Stomach (tissue), 8 donors: ENCODE measurements at regions not wholly inside any gene's neighbourhood (a gene's known extent, or its start where the extent isn't known, plus 50 kb on each side); places are given as distances from the start of the nearest gene placed in this dataset.
"Not testable (repeated sequence)": the region's sequence is repeated elsewhere in the genome, so short reads cannot be mapped to it uniquely, and the experiment has no call there.

Experiments used
- DNase-seq, 2 donors: peaks; one replicate each; pipeline versions ENCODE4 v3.0.0 to v3.0.0-alpha.2; 2013 to 2019
- H3K27ac ChIP-seq, 5 donors: fragments of 200-600 bp in 4 of 5; sonication (generic) in 4 of 5; one replicate each; pipeline ENCODE4 v1.5.1; 2013 to 2019; ENCODE audit warnings: mild to moderate bottlenecking in 1 of 5, moderate library complexity in 1 of 5
- H3K27me3 ChIP-seq, 3 donors: fragments of 200-600 bp; sonication (generic); one replicate each; pipeline ENCODE4 v1.5.1; 2017 to 2019; ENCODE audit warnings: mixed run types in 1 of 3
- H3K36me3 ChIP-seq, 4 donors: fragments of 200-600 bp; sonication (generic); 1 replicate in 3 of 4; 2 replicates in 1 of 4; pipeline ENCODE4 v1.5.1; 2016 to 2019
- H3K4me1 ChIP-seq, 4 donors: fragments of 200-600 bp; sonication (generic); one replicate each; pipeline ENCODE4 v1.5.1; 2016 to 2019
- H3K4me3 ChIP-seq, 4 donors: fragments of 200-600 bp; sonication (generic) in 3 of 4; one replicate each; pipeline ENCODE4 v1.5.1; 2016 to 2019; ENCODE audit warnings: mild to moderate bottlenecking in 1 of 4
- H3K9me3 ChIP-seq, 4 donors: fragments of 200-600 bp; sonication (generic); one replicate each; pipeline ENCODE4 v1.5.1; 2016 to 2019
- CTCF ChIP-seq, 7 experiments: fragments of 450-650 bp in 4 of 7; fragments of 200-600 bp in 3 of 7; sonication (generic) in 3 of 7; IDR thresholded peaks; one replicate each; pipeline ENCODE4 v1.5.1; 2016 to 2019; ENCODE audit warnings: antibody characterized with exemption in 7 of 7, control low read depth in 2 of 7, mild to moderate bottlenecking in 1 of 7
- EP300 ChIP-seq: sonication (generic); formaldehyde crosslinking; IDR thresholded peaks from one replicate; pipeline ENCODE4 v1.6.1; 2017; ENCODE audit warnings: antibody characterized with exemption
- POLR2A ChIP-seq, 4 donors: fragments of 450-650 bp; IDR thresholded peaks; one replicate each; pipeline ENCODE4 v1.6.1; 2016; ENCODE audit warnings: antibody characterized with exemption in 4 of 4, control low read depth in 2 of 4, mild to moderate bottlenecking in 1 of 4, moderate library complexity in 1 of 4
- POLR2AphosphoS5 ChIP-seq, 3 donors: sonication (generic); formaldehyde crosslinking; IDR thresholded peaks; one replicate each; pipeline ENCODE4 v1.6.1; 2016; ENCODE audit warnings: antibody characterized with exemption in 3 of 3
- WGBS, 5 donors: extraction: QIAGEN DNeasy Blood & Tissue Kit in 3 of 5; methylation state at CpG; one replicate each; pipeline versions ENCODE4 v1.1.5 to v1.1.7; 2013 to 2018; 5-methylcytosine and 5-hydroxymethylcytosine counted together
- intact Hi-C: fragments of 100-400 bp; cut with DNase I; formaldehyde crosslinking; loops from one replicate; pipeline ENCODE4 v1.15.1; 2023; ENCODE audit warnings: low total_unique reads
- donor health status: healthy with polysubstance abuse.
- donor health status: Bipolar disorder and iron deficiency.
- donor health status: healthy.

GRCh38 chr12:85422762-85423161 is 142.7 kb downstream of the ALX1 start:
- WGBS, 5 donors, result 50 to 57% (median 57%) methylated on average over 3 of the region's 3 CpGs
- intact Hi-C loops, result no loop called here
- no peaks in the 10 kb centered on the region for H3K9me3 ChIP-seq
- no peaks in the 10 kb centered on the region for H3K36me3 ChIP-seq
- DNase-seq, result no peak
- peaks cover 0 to 42% (median 6%) of the 10 kb centered on the region in 3 donors for H3K27me3 ChIP-seq
- TF ChIP-seq POLR2AphosphoS5 (IDR thresholded peaks at IDR 0.05), result no peak
- no peaks in the 10 kb centered on the region for H3K4me1 ChIP-seq
- no peak overlapping the region for H3K27ac ChIP-seq
- H3K4me3 ChIP-seq, result no peak overlapping the region

- Histone ChIP-seq H3K27me3 (peaks cover 0 to 54% (median 6%) of the 10 kb centered on the region in 3 donors), H3K9me3 (no peaks in the 10 kb centered on the region), H3K4me3 (no peak overlapping the region), H3K4me1 (no peaks in the 10 kb centered on the region), H3K27ac (no peak overlapping the region), H3K36me3 (no peaks in the 10 kb centered on the region)
- DNase-seq, result no peak
- intact Hi-C loops, result no loop called here
- WGBS, 5 donors, result 73 to 89% (median 85%) methylated on average over 3 of the region's 3 CpGs
- no peak for TF ChIP-seq POLR2AphosphoS5 (IDR thresholded peaks at IDR 0.05)
- no peak for TF ChIP-seq POLR2A (IDR thresholded peaks at IDR 0.05)
- no peak for TF ChIP-seq CTCF (IDR thresholded peaks at IDR 0.05)
- TF ChIP-seq EP300, result no peak
Measured at GRCh38 chr12:85423947-85424346, 143.9 kb downstream of the ALX1 start.

GRCh38 chr12:85424581-85425348 is 144.7 kb downstream of the ALX1 start:
- H3K4me3 ChIP-seq, result no peak overlapping the region
- intact Hi-C loops, result no loop called here
- H3K9me3 ChIP-seq, result no peaks in the 10 kb centered on the region
- 39 to 58% (median 41%) methylated on average over 10 of the region's 10 CpGs for WGBS, 5 donors
- TF ChIP-seq EP300 (no peak), CTCF (IDR thresholded peaks at IDR 0.05) (peak in 4 of 7 experiments; percentile 20 to 48 (median 40))
- H3K4me1 ChIP-seq, result no peaks in the 10 kb centered on the region
- H3K36me3 ChIP-seq, result no peaks in the 10 kb centered on the region
- peaks cover 0 to 59% (median 6%) of the 10 kb centered on the region in 3 donors for H3K27me3 ChIP-seq
- H3K27ac ChIP-seq, result no peak overlapping the region
- peak; percentile 45 to 69 for DNase-seq

- 12 to 31% (median 16%) methylated on average over 1 of the region's 1 CpG for WGBS, 5 donors
- H3K27ac ChIP-seq, result no peak overlapping the region
- H3K4me3 ChIP-seq, result no peak overlapping the region
- H3K9me3 ChIP-seq, result no peaks in the 10 kb centered on the region
- TF ChIP-seq POLR2A (IDR thresholded peaks at IDR 0.05) (no peak), EP300 (no peak), CTCF (IDR thresholded peaks at IDR 0.05) (no peak), POLR2AphosphoS5 (IDR thresholded peaks at IDR 0.05) (no peak)
- no peaks in the 10 kb centered on the region for H3K4me1 ChIP-seq
- H3K36me3 ChIP-seq, result no peaks in the 10 kb centered on the region
- no peak for DNase-seq
- peaks cover 0 to 59% (median 6%) of the 10 kb centered on the region in 3 donors for H3K27me3 ChIP-seq
- intact Hi-C loops, result no loop called here
Measured at GRCh38 chr12:85425349-85425612, 145.3 kb downstream of the ALX1 start.

- Histone ChIP-seq H3K27me3 (peaks cover 0 to 59% (median 6%) of the 10 kb centered on the region in 3 donors), H3K9me3 (no peaks in the 10 kb centered on the region), H3K4me1 (no peaks in the 10 kb centered on the region), H3K27ac (no peak overlapping the region), H3K4me3 (no peak overlapping the region), H3K36me3 (no peaks in the 10 kb centered on the region)
- 32 to 53% (median 44%) methylated on average over 4 of the region's 4 CpGs for WGBS, 5 donors
- intact Hi-C loops, result no loop called here
- no peak for DNase-seq
- no peak for TF ChIP-seq POLR2A (IDR thresholded peaks at IDR 0.05)
- no peak for TF ChIP-seq CTCF (IDR thresholded peaks at IDR 0.05)
- no peak for TF ChIP-seq EP300
- TF ChIP-seq POLR2AphosphoS5 (IDR thresholded peaks at IDR 0.05), result no peak
Measured at GRCh38 chr12:85425926-85426325, 145.9 kb downstream of the ALX1 start.

GRCh38 chr12:85433148-85433547 is 153.1 kb downstream of the ALX1 start:
- DNase-seq, H3K9me3 ChIP-seq, intact Hi-C loops, H3K4me1 ChIP-seq, H3K4me3 ChIP-seq, H3K27ac ChIP-seq, H3K36me3 ChIP-seq: not testable (repeated sequence)
- H3K27me3 ChIP-seq, result peaks cover 0 to 25% (median 0%) of the 10 kb centered on the region in 3 donors
